GM21367 (cell line): ENCODE measurements at regions not wholly inside any gene's neighbourhood (a gene's known extent, or its start where the extent isn't known, plus 50 kb on each side); places are given as distances from the start of the nearest gene placed in this dataset.

Experiments
- ATAC-seq: cut with Tn5 transposase; IDR thresholded peaks from one replicate; pipeline ENCODE4 v1.9.1; 2021; ENCODE audit not compliant: unreplicated experiment

DNA sequence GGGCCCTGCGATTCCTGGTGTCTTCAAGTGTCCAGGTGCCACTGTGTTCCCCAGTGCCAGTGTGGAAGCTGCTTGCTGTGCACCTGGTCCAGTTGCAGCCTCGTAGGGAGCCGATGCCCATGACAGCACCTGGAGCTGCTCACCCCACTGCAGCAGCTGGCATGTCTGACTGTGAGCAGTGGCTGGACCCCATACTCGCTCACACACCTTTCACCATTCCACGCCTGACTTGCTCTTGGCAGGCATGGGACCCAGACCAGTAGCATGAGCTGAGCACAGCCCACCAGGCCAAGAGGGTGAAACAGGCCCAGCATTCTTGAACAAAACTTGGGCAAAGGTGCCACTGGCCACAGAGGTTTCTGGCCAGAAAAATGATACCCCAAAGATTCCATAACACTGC lies 124.5 kb upstream of the THY1 start:
- no peak for ATAC-seq

DNA sequence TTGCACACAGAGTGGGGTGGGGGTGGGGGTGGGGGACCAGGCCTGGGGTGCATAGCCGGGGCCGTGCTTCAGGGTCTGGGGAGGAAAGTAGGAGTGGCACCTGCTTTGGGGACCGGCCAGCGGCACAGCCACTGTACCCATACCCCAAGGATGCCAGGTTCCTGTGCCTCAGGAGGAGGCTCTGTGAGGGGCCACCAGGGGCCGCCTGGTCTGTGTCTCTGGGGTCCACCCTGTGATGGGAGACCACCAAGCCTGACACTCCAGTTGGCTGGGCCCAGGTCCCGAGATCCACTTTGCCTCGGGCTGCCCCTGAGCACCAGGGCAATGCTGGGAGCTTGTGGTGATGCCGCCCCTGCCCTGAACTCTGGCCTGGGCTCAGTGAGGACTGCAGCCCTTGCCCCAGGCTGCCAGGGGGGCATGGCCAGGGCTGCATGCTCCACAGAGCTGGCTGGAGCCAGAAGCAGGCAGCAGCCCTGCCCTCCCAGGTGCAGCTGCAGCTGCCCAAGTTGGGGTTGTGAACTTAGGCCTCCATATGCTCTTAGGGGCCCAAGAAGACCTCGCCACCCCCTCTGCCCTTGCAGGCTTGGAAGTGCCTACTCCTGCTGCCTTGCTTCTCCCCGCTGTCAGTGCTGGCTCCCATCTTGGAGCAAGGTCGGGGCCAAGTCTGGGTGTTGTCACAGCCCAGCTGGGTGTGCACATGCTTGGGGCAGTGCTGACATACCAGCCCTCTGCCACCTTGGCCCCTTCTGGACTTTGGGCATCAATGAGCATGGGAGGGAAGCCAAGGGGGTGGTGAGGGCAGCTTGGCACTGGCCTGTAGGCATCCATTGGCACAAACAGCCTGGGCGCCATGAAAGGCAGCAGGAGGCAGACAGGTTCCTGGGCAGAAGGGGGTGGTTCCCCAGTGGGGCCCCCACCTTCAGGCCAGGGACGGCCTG lies 123.3 kb upstream of the THY1 start:
- ATAC-seq, result no peak

DNA sequence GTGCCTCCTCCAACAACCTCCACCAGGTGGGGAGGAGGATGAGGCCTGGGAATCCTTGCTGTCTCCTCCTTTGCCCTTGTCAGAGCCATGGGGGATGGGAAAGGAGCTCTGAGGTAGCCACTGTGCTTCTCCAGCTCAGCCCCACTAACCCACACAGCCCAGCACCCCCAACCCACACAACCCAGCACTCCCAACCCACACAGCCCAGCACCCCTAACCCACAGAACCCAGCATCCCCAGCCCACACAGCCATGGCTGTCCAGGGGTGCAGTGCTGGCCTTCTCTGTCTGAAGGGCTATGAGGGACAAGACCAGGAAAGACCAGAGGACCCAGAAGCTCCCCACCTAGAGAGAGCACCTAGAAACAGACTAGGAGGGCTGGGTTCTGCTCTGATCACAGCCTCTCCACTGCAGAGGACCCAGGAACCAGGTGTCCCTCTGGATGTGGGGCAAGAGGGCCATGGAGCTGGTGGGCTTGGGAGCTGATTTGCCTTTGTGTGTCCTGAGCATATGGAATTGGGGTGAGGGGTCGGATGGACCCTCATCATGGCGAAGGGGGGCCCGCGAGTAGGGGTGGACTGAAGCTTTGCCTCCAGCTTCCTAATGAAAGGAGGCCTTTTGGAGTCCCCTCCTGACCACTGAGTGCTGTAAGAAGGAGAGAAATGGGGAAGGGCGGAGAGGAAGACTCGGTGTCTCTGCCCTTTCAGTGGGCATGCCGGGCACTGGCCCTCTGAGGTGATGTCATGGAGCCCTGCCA lies 117.6 kb upstream of the THY1 start:
- ATAC-seq, result no peak

DNA sequence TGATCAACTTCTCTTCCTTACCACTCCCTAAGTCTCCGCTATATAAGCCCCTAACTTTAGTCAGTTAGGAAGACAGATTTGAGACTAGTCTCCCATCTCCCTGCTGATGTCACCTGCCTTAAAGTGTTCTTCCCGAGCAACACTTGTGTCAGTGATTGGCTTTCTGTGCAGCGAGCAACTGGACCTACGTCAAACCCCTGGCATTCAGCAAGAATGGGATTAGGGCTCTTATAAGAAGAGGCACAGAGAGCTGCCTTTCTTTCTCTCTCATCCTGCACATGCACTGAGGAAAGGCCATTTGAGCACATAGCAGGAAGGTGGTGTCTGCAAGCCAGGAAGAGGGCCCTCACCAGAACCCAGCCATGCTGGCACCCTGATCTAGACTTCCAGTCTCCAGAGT lies 116.6 kb upstream of the THY1 start:
- ATAC-seq, result no peak

DNA sequence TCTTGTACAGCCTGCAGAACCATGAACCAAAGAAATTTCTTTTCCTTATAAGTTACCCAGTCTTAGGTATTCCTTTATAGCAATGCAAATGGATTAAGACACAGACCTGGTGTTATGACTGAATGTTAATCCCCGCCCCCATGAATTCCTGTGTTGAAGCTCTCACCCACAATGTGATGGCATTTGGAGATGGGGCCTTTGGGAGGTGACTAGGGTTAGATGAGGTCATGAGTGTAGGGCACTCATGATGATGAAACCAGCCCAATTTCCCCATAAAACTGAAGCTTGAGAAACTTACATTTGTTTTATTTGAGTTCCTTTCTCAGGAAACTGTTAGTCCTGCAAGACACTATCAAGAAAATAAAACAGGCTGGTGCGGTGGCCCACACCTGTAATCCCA lies 115.8 kb upstream of the THY1 start:
- ATAC-seq, result no peak

DNA sequence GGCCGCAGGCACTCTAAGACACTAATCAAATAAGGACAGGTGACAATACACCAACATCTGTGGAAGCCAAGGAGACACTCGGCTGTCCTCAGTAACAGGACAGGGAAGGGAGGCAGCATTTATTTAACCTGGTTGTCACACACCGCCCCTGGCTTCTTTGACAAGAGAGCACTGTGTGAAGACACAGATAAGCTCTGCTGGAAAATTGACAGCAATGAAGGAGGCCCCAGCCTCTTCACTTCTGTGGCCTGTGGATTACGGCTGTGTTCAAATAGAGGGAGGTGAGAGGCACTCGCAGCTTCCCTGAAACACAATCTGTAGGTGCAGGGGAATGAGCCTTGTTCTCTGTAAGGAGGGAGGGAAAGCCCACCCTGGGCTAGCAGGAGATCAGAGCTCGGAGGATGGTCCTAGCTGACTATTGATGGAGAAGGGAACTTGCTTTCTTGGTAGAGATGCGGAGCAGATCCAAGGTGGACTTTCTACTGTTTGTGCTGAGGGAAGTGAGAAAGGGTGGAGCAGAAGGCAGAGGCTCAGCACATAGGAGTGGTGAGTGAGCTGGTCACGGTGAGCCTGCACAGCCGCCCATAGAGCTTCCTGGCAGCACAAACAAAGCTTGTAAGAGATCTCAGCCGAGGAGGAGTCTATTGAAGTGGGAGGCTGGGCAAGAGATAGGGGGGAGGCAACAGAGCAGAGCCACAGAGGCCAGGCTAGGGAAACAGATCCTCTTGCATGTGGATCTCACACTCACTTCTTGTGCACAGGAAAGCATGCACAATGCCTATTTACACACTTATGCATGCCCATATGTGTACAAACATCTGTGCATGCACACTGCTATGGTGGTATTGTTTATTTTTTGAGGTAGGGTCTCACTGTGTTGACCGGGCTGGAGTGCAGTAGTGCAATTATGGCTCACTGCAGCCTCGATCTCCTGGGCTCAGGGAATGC lies 114.6 kb upstream of the THY1 start:
- no peak for ATAC-seq

DNA sequence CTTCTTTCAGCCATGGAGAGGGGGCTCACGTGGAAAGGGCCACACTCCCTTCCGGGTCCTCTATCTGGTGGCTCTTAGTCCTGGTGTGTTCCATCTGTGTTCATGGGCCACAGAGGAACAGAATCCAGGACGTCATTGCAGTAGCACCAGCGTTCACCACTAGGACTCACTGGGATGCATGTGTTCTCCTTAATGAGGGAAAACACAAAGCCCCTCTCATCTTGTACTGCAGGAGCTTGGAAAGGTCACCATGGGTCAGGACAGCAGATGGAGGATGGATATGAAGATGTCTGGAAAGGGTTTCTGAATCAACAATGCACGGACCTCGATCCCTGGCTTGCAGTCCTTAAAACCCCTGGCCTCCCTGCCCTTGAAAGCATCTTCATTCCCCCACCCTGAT lies 113.8 kb upstream of the THY1 start:
- no peak for ATAC-seq

DNA sequence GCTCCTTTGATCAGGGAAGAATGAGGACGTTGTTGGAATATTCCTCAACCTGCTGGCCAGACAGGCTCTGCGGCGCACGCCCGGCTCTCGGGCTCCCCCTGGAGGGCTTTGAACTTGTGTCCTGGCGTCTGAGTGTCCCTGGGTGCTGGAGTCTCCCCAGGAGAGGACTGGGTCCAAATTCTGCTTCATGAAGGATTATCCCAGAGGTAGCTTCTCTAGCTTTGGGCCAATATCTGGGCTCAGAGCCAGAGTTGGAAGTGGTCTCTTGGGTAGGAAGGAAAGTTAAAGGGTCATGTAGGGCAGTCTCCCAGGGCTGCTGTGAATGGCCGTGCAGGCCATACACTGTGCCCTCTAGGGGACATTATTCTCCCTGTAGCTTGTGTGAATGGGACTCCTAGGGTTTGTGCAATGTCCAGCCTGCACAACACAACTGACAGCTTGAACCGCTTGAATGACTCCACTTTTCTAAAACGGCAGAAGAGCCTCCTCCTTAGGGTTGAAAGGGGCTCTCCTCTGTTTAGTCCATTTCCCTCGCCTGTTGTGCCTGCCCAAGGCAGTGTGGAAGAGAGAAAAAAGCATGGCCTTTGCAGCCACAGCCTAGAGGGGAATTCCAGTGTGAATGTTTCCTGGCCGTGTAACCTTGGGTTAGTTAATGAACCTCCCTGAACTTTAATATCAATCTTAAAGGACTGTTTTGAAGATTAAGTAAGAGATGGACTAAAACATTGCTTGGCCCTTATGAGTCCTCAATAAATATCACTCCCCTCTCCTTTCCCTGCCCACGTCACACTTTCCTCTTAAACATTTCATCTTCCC lies 111.2 kb upstream of the THY1 start:
- ATAC-seq, result no peak

DNA sequence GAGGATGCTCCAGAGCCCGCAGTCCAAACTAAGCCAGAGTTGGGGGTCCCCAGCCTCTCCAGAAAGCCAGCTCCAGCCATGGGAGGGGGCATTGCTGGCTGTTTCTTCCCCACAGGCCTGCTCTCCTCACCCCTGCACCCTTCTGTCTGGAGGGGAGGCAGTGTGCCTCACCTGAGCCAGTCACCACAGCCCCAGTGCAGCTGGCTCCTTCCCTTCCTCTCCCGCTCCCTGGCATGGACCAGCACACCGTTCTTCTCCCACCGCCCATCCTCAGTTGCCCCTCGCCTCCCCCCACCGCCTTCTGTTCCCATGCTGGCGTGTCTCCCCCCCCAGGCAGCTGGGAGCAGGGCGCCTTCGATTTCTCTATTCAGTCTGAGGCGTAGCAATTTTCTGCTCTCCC lies 110.5 kb upstream of the THY1 start:
- no peak for ATAC-seq

DNA sequence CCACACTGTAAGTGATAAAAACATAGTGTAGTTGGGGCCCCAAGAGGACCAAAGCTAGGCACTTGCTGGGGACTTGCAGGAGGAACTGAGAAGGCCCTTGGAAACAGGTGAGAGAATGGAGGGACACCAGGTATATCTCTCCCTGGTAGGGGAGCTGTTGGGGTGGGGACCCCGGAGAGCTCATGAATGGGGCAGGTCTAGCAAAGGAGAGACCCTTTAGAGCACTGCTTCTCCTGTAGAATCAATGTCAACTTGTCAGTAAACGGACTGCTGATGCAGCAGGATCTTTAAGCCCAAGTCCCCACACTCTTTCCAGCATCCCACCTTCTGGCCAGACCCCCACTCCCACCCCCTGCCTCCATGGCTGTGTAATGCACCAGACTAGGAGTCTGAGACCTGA lies 109.6 kb upstream of the THY1 start:
- no peak for ATAC-seq

DNA sequence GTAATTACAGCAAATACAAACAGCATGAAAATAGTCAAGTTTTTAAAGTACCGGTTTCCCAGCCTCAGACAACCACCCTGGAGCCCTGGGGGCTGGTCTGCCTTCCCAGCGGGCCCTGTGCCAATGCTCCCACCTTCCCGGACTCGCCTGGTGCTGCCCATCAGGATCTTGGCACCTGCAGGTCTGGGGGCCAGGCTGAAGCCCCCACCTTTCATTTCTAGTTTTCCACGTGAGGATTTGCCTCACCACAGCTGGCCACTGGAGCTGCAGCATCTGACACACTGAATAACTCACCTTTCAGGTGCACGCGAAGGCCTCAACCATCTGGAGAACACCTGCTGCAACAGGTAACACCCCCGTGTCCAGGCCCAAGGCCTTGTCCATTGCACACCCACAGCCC lies 108.7 kb upstream of the THY1 start:
- ATAC-seq, result no peak

DNA sequence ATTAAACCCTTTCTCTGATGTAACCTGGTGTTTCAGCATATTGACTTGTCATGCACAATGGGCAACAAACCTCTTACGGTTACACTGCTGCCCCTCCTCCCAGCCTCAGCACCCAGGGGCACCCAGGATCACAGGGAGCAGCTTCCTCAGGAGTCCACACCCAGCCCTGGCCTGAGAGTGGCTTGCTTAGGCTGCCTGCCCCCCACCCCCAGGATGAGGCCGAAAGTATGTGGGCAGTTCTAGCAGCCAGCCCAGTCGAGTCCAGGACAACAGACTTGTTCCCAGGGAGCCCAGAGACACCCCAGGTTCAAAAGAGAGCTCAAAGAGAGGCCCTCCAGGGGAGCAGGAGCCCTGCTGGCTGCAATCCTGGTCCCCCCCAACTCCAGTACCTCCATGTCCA lies 108.1 kb upstream of the THY1 start:
- no peak for ATAC-seq

DNA sequence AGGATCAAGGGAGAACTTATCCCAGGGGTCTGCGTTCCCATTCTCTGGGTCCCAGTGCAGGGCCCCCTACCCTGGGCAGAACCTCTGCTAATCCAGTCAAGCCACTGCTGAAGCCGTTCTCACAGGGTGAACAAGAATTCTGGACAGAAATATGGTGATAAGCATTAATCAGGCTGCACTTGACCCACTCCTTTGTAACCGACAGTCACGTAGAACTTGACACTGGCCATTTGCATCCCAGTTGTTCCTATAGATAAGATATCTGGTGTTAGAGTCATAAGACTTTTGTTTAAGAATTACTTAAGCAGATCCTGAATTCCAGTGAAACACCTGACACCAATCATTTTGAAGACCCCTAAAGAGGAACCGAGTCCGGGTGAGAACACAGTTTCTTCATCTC lies 107.5 kb upstream of the THY1 start:
- ATAC-seq, result no peak

DNA sequence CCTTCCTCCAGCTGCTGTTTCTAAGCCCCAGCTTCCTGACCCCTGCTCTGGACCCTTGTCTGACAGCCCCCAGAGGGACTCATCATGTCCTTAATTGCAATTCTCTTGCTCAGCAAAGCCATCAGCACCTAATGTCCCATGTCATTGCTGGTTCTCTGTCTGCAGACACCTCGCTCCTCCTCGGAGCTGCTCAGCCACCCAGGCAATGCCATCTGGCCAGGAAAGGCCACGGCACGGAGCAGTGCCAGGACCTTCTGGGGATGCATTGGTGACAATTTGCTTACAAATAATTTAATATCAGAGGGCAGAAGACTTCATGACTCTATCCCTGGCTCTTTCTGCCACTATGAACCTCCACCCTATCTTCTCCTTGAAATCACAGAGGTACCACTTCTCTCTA lies 107.0 kb upstream of the THY1 start:
- ATAC-seq, result no peak

DNA sequence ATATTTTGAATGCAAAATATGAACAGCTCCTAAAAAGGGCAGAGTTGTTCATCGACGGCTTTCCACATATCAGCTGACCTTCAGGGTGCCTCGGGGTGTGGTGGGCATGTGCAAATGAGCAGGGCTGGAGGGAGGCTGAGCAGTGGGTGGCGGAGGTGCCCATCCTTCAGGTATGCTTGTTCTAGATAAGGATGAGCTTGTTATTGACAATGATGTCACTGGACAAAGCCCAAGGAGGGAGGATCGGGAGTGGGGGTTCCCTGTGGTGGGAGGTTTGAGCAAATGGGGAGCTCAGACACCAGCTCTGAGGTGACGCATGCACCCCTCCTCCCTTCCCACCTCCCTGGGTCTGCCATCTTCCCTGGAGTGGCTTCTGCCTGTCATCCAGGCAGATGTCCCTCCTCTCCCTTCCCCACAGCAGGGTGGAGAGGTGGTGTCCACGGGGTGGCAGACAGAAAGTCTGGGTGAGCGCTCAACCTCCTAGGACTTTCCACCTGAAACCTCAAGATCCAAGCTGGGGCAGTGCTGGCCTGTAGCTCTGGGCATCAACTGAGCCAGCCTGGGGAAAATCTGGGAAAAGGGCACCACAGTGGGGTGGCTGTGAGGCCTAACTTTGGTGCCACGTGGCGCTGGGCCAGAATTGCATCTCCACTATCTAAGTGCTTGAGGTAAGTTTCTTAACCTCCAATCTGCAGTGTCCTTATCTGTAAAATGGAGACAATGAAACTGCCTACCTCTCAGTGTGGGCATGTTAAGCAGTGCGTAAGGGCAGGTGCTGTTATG lies 106.3 kb upstream of the THY1 start:
- no peak for ATAC-seq

DNA sequence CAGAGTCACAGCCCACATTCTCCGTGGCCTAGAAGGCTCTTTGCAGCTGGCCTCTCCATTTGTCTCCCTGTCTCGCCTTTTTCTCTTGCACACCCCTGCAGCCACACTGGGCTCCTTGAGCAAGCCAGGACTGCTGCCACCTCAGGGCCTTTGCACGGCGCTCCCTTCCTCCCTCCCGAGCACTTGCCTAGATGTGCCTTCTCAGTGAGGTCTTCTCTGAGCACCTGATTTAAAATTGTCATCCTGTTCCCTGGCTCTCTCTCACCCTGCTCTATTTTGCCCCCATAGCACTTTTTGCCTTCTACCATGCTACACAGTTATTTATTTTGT lies 102.9 kb upstream of the THY1 start:
- ATAC-seq, result no peak

DNA sequence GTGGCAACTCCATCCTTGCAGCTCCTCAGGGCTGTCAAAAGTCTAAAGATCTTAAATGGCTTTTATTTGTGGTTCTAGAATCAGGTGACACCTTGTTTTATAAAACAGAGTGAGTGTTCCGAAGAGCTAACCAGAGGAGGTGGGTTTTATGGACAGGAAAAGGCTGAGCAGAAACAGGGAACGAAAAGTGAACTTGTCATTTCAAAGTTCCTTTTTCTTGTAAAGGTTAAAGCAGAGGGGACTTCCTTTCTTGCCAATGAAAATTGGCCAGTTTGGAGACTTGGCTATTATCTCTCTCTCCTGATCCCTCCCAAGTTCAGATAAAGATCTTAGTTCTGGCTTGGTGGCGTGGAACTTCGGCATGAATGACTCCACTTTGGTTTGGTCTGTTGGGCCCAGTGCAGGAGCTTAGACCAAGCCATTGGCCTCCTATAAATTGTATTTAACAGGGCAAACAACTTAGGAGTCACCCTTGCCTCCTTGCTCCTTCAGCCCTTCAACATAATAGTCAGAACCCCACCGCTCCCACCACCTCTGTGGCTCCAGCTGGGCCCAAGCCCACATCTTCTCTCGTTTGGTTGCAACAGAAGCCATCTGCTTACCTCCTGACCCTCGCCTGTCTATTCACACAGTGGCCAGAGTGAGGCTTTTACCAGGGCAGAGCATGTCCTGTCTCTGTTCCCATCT lies 102.4 kb upstream of the THY1 start:
- ATAC-seq, result no peak

DNA sequence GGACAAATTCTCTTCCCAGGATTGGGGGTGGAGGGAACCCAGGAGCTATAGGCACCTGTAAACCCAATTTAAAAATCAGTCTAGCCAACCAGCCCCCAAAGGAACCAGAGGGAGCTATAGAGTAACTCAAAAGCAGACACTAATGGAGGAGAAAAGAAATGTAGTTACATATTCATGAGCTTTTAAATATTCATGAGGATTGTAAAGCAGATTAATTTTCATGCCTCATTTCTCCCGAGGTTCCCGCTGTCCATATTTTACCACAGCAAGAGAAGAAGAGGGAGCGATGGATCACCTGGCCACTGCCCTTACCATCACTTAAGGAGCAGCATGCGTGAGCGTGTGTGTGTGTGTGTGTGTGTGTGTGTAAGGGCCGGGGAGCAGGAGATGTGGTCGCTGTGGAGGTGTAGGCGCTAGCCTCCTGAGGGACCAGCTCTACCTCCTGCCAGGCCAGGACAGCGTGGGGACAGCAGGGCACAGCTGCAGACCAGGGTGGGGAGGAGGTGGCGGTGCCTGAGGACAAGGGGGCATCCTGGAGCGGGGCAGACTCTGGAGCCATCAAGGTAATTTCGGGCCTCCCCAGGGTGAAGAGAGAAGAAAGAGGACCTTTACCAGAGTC lies 100.7 kb upstream of the THY1 start:
- no peak for ATAC-seq

DNA sequence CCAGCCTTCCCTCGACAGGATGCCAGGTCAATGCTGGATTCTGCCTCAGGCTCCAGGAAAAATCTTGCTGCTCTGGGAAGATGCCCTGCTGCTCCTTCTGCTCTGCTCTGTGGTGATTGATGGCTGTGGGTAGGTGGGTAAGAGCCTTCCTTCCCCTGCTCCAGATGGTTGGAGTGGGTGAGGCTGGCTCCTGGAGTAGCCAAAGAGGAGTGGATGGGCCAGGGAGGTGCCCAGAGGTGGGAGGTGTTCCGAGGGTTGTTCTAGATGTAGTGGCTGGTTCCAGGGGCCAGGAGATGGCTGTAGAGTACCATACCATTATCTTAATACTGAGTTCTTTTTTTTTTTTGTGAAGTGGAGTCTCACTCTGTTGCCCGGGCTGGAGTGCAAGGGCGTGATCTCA lies 99.6 kb upstream of the THY1 start:
- no peak for ATAC-seq
